IPS-15b (cell line): ENCODE measurements at regions not wholly inside any gene's neighbourhood (a gene's known extent, or its start where the extent isn't known, plus 50 kb on each side); places are given as distances from the start of the nearest gene placed in this dataset.
"Not testable (repeated sequence)": the region's sequence is repeated elsewhere in the genome, so short reads cannot be mapped to it uniquely, and the experiment has no call there.

Experiments used
- H3K27me3 ChIP-seq: one replicate; pipeline ENCODE4 v1.6.1; 2013; ENCODE audit warnings: low read length; ENCODE audit not compliant: control insufficient read depth, insufficient read depth
- H3K36me3 ChIP-seq: one replicate; pipeline ENCODE4 v1.6.1; 2013; ENCODE audit warnings: low read length; ENCODE audit not compliant: control insufficient read depth, insufficient read depth
- H3K4me1 ChIP-seq: one replicate; pipeline ENCODE4 v1.6.1; 2013; ENCODE audit warnings: mild to moderate bottlenecking, low read length; ENCODE audit not compliant: control insufficient read depth, insufficient read depth
- H3K4me3 ChIP-seq: one replicate; pipeline ENCODE4 v1.5.1; 2013; ENCODE audit warnings: low read depth, low read length
- H3K9ac ChIP-seq: one replicate; pipeline ENCODE4 v1.6.1; 2013; ENCODE audit warnings: low read depth, mild to moderate bottlenecking, low read length
- H3K9me3 ChIP-seq: one replicate; pipeline ENCODE4 v1.6.1; 2013; ENCODE audit warnings: mild to moderate bottlenecking, low read length; ENCODE audit not compliant: control insufficient read depth, insufficient read depth

GRCh38 chr14:97120611-97121031 is 323.4 kb downstream of the VRK1 start:
- no peaks in the 10 kb centered on the region for H3K9me3 ChIP-seq
- H3K4me1 ChIP-seq = no peaks in the 10 kb centered on the region
- no peak overlapping the region for H3K4me3 ChIP-seq
- no peak overlapping the region for H3K9ac ChIP-seq
- no peaks in the 10 kb centered on the region for H3K27me3 ChIP-seq
- no peaks in the 10 kb centered on the region for H3K36me3 ChIP-seq

- Histone ChIP-seq H3K9me3 (no peaks in the 10 kb centered on the region), H3K27me3 (no peaks in the 10 kb centered on the region), H3K36me3 (no peaks in the 10 kb centered on the region), H3K4me1 (no peaks in the 10 kb centered on the region), H3K9ac (no peak overlapping the region), H3K4me3 (no peak overlapping the region)
Observed at GRCh38 chr14:97129639-97130038, 332.5 kb downstream of the VRK1 start.

- not testable (repeated sequence) for H3K9me3 ChIP-seq, H3K4me3 ChIP-seq, H3K36me3 ChIP-seq, H3K9ac ChIP-seq, H3K27me3 ChIP-seq, H3K4me1 ChIP-seq
Observed at GRCh38 chr14:97135847-97136246, 338.7 kb downstream of the VRK1 start.

- Histone ChIP-seq H3K9me3 (no peaks in the 10 kb centered on the region), H3K36me3 (no peaks in the 10 kb centered on the region), H3K4me3 (no peak overlapping the region), H3K4me1 (no peaks in the 10 kb centered on the region), H3K9ac (no peak overlapping the region), H3K27me3 (no peaks in the 10 kb centered on the region)
Observed at GRCh38 chr14:97137705-97138104, 340.5 kb downstream of the VRK1 start.

GRCh38 chr14:97138801-97139200 is 341.6 kb downstream of the VRK1 start:
- Histone ChIP-seq H3K9me3 (no peaks in the 10 kb centered on the region), H3K9ac (no peak overlapping the region), H3K4me1 (no peaks in the 10 kb centered on the region), H3K36me3 (no peaks in the 10 kb centered on the region), H3K27me3 (no peaks in the 10 kb centered on the region), H3K4me3 (no peak overlapping the region)

- H3K4me1 ChIP-seq = no peaks in the 10 kb centered on the region
- no peaks in the 10 kb centered on the region for H3K9me3 ChIP-seq
- H3K4me3 ChIP-seq = no peak overlapping the region
- no peak overlapping the region for H3K9ac ChIP-seq
- H3K27me3 ChIP-seq = no peaks in the 10 kb centered on the region
- no peaks in the 10 kb centered on the region for H3K36me3 ChIP-seq
Observed at GRCh38 chr14:97143011-97143410, 345.8 kb downstream of the VRK1 start.

GRCh38 chr14:97143456-97143855 is 346.3 kb downstream of the VRK1 start:
- H3K9ac ChIP-seq = no peak overlapping the region
- no peaks in the 10 kb centered on the region for H3K4me1 ChIP-seq
- H3K27me3 ChIP-seq = no peaks in the 10 kb centered on the region
- no peaks in the 10 kb centered on the region for H3K36me3 ChIP-seq
- H3K9me3 ChIP-seq = no peaks in the 10 kb centered on the region
- H3K4me3 ChIP-seq = no peak overlapping the region

- H3K4me3 ChIP-seq, H3K36me3 ChIP-seq: not testable (repeated sequence)
Observed at GRCh38 chr14:97148021-97148420, 350.8 kb downstream of the VRK1 start.

GRCh38 chr14:97149775-97150174 is 352.6 kb downstream of the VRK1 start:
- no peaks in the 10 kb centered on the region for H3K27me3 ChIP-seq
- no peaks in the 10 kb centered on the region for H3K36me3 ChIP-seq
- no peaks in the 10 kb centered on the region for H3K9me3 ChIP-seq
- H3K4me1 ChIP-seq = peaks cover 11% of the 10 kb centered on the region
- H3K9ac ChIP-seq = no peak overlapping the region
- no peak overlapping the region for H3K4me3 ChIP-seq

More at GRCh38 chr14:97148021-97148420, 350.8 kb downstream of the VRK1 start:
- not testable (repeated sequence) for H3K9me3 ChIP-seq, H3K9ac ChIP-seq, H3K27me3 ChIP-seq
- peaks cover 11% of the 10 kb centered on the region for H3K4me1 ChIP-seq

GRCh38 chr14:97153527-97153926 is 356.3 kb downstream of the VRK1 start:
- H3K9ac ChIP-seq = no peak overlapping the region
- H3K9me3 ChIP-seq = no peaks in the 10 kb centered on the region
- H3K4me3 ChIP-seq = no peak overlapping the region
- H3K36me3 ChIP-seq = no peaks in the 10 kb centered on the region
- no peaks in the 10 kb centered on the region for H3K27me3 ChIP-seq
- H3K4me1 ChIP-seq = peaks cover 11% of the 10 kb centered on the region

- Histone ChIP-seq H3K9ac (no peak overlapping the region), H3K4me1 (no peaks in the 10 kb centered on the region), H3K27me3 (no peaks in the 10 kb centered on the region), H3K4me3 (no peak overlapping the region), H3K9me3 (no peaks in the 10 kb centered on the region), H3K36me3 (no peaks in the 10 kb centered on the region)
Observed at GRCh38 chr14:97155320-97155719, 358.1 kb downstream of the VRK1 start.

GRCh38 chr14:97155814-97156213 is 358.6 kb downstream of the VRK1 start:
- H3K4me3 ChIP-seq = no peak overlapping the region
- H3K4me1 ChIP-seq = no peaks in the 10 kb centered on the region
- H3K36me3 ChIP-seq = no peaks in the 10 kb centered on the region
- H3K9ac ChIP-seq = no peak overlapping the region
- no peaks in the 10 kb centered on the region for H3K9me3 ChIP-seq
- no peaks in the 10 kb centered on the region for H3K27me3 ChIP-seq

GRCh38 chr14:97156705-97157104 is 359.5 kb downstream of the VRK1 start:
- Histone ChIP-seq H3K4me3 (no peak overlapping the region), H3K4me1 (no peaks in the 10 kb centered on the region)

More at GRCh38 chr14:97156705-97157104, 359.5 kb downstream of the VRK1 start:
- no peaks in the 10 kb centered on the region for H3K9me3 ChIP-seq
- no peaks in the 10 kb centered on the region for H3K36me3 ChIP-seq
- H3K9ac ChIP-seq = no peak overlapping the region
- no peaks in the 10 kb centered on the region for H3K27me3 ChIP-seq
